GM13976 (cell line): ENCODE measurements at regions not wholly inside any gene's neighbourhood (a gene's known extent, or its start where the extent isn't known, plus 50 kb on each side); places are given as distances from the start of the nearest gene placed in this dataset.

ENCODE experiments used
- DNase-seq: peaks from one replicate; pipeline ENCODE4 v3.0.0; 2012; ENCODE audit warnings: low spot score
- in situ Hi-C: fragments of 300-500 bp; cut with MboI; formaldehyde crosslinking; loops from one replicate; pipeline ENCODE4 v1.12.0; 2022; ENCODE audit warnings: low sequenced_read_pairs, mixed read lengths, inconsistent platforms; ENCODE audit not compliant: unreplicated experiment
- TF ChIP-seq, protein P1 (sequence below): IDR thresholded peaks from 2 replicates; pipeline ENCODE4 v1.5.1; 2012; ENCODE audit warnings: borderline replicate concordance, mild to moderate bottlenecking; ENCODE audit not compliant: insufficient read depth; ENCODE audit errors: extremely low read depth, missing control alignments, control extremely low read depth

DNA sequence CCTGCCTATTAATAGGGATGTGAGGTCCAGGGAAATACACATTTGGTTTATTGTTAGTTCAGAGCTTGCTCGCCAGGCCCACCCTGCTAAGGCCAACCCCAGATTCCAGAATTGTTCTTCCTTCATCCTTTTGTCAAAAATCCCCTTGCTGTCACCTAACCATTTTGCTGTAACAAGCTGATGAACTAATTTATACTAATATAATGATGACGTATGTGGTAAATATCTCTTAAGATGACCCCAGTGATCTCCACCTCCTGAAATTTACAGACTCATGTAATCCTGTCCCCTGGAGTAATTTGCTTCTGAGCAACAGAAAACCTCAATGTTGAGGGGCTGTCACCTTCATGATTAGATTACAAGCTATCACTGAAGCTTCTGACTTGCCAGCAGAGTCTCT, 236.3 kb upstream of the N4BP1 start:
- DNase-seq = no peak
- TF ChIP-seq, protein P1, sequence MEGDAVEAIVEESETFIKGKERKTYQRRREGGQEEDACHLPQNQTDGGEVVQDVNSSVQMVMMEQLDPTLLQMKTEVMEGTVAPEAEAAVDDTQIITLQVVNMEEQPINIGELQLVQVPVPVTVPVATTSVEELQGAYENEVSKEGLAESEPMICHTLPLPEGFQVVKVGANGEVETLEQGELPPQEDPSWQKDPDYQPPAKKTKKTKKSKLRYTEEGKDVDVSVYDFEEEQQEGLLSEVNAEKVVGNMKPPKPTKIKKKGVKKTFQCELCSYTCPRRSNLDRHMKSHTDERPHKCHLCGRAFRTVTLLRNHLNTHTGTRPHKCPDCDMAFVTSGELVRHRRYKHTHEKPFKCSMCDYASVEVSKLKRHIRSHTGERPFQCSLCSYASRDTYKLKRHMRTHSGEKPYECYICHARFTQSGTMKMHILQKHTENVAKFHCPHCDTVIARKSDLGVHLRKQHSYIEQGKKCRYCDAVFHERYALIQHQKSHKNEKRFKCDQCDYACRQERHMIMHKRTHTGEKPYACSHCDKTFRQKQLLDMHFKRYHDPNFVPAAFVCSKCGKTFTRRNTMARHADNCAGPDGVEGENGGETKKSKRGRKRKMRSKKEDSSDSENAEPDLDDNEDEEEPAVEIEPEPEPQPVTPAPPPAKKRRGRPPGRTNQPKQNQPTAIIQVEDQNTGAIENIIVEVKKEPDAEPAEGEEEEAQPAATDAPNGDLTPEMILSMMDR = no peak
- in situ Hi-C loops = no loop called here

DNA sequence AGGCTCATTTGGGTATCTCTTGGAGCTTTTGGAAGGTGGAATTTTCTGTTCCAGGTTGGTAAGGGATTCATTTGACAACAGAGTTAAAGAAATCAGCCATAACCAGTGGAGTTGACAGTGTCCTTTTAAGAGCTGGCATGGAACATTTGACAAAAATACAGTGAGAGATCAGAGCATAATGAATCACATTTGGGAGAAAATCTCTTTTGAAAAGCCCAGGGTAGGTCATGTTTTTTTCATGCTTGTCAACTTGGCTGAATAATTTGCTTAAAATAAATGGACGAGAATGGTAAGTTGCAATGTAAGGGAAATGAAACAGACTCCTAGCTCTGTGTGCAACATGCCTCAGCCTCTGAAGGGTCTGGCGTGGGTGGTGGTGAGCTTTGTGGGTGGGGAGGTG, 235.3 kb upstream of the N4BP1 start:
- TF ChIP-seq, protein P1 = no peak
- no peak for DNase-seq
- in situ Hi-C loops = no loop called here

DNA sequence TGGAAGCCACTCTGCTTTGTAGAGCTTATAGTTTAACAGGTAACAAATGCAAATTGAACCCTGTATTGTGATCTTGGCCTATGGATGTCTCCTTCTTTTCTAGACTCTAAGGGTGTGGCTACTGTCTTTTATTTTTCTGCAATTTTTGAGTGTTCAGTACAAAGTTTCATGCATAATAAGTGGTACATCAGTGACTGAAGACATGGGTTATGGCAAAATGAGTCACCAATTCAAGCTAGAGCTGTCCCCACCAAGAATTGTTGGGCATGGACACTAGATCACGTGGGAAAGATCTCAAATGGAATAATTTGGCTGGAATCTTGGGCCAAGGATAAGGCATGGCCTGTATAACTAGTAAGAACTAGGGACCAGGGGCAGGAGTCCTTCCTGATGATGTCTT, 228.4 kb upstream of the N4BP1 start:
- TF ChIP-seq, protein P1 = no peak
- in situ Hi-C loops = no loop called here
- DNase-seq = no peak

DNA sequence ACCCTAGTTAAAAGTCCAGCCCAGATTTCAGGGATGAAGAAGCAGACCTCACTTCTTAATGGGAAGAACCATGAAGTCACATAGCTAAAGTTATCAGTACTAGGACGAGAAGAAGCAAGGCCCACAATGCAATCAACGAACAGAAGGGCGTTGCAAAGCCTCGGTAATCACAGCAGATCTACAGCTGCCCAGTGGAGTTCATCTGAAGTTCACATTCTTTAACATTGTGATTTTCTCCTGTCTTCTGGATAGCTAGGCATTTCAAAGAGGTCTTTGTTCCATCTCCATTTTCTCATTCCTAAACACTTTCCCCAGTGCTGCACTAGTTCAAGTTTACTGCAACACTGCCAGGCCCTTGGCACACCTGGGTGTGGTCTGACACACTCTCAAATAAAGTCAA, 226.7 kb upstream of the N4BP1 start:
- DNase-seq = no peak
- in situ Hi-C loops = no loop called here
- TF ChIP-seq, protein P1 = no peak

DNA sequence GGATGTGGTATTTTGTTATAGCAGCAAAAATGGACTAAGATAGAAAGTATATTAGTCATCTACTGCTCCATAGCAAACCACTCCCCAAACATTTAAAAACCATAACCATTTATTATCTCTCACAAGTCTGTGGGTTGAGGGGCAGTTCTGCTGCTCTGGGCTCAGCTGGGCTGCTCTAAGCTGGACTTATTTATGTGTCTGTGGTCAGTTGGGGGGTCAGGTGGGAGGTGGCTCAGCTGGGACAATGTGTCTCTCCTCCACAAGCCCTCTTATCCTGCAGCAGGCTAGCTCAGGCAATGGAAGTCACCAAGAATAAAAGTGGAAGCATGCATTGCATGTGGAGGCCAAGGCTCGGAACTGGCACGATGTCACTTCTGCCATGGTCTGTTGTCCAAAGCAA, 226.1 kb upstream of the N4BP1 start:
- TF ChIP-seq, protein P1 = no peak
- in situ Hi-C loops = no loop called here
- no peak for DNase-seq

DNA sequence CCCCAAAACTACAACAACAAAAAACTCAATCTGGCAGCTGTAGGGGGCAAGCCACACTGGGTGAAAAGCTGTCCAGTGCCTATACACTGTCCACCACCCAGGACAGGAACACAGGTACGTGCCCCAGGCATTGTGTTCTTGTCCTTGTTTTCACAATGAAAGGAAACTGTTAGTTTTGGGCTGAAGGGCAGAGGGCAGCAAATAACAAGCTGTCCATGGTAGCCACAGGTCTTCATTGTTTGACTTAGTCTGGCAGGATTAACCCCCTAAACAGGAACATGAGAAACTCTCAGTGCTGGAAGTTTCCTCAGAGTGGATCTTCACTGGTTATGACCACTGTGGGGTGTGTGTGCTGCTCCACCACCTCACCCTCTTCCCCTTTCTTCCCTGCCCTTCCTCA, 224.6 kb upstream of the N4BP1 start:
- TF ChIP-seq, protein P1 = no peak
- in situ Hi-C loops = no loop called here
- DNase-seq = no peak

DNA sequence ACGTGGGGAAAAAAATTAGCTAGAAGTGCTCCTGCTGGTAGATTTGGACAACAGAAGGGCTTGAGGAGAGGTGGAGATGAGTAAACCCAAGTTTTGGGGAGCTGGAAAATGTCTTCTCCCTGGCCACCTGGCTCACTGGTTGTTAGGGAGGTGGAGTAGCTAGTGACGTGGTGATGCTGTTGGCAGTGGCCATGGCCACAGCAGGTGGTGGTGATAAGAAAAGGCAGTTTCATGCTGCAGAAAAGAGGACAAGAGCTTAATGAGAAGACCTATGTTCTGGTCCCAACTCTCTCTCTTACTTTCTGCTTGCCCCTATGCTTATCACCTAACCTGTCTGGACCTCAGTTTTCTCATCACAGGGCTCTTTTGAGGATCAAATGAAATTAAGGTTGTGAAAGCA, 223.5 kb upstream of the N4BP1 start:
- in situ Hi-C loops = no loop called here
- no peak for DNase-seq
- TF ChIP-seq, protein P1 = no peak
